NCI-H82 treated with DMSO at 0.1 percent for 48 hours (cell line): ENCODE measurements at regions not wholly inside any gene's neighbourhood (a gene's known extent, or its start where the extent isn't known, plus 50 kb on each side); places are given as distances from the start of the nearest gene placed in this dataset.

ENCODE experiments used
- DNase-seq: peaks from one replicate; lab custom pipeline; 2025; ENCODE audit not compliant: unreplicated experiment; lab: John Stamatoyannopoulos, UW

GRCh38 chr5:143511736-143512135 is 108.2 kb upstream of the NR3C1 start:
- no peak for DNase-seq

GRCh38 chr5:143509758-143510221 is 106.3 kb upstream of the NR3C1 start:
- DNase-seq: no peak

DNA sequence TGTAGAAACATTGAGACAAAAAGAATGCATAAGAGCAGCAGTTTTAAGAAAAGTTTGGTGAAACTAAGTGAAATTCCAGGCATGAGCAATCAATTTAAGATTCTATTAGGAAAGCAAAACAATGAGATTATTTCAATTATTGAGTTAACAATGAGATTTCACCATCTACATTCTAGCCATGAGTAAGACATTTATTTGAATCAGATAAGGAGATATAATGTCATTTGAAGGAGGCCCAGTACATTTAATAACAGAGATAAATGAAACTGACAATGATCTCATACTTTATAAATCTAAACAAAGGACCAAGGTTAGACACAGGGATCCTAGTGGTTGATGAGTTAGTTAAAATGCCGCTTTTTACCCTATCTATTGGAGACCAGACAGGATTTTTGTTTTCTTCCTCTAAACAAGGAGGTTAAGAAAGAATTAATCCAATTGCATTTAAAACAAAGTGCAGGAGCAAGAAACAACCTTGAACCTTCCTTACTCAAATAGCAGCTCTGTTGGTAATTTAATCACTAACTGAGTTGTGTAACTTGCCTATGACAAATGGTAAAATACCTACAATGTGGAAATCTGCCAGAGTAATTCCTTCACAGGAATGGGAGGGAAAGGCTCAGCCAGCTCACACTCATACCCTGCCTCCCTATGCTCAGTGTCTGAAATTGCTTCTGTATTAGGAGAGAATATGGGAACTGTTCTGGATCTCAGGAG is 103.5 kb upstream of the NR3C1 start:
- DNase-seq: no peak

DNA sequence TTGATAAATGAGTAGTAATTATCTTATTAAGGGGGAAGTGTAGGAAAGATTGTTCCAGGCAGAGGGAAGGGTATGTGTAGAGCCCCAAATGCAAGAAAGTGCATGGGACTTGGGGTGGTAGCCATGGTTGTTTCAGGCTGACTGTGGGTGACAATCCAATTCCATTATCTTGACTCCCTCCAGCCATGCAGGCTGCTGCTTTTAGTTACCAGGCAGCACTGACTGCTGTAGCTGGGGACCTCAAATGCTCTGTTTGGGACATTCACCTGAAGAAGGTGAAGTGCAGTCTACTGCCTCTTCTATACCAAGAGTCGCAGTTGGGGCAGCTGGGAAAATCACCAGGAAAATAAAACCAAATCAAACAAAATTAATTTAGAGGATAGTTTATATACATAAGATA is 102.4 kb upstream of the NR3C1 start:
- no peak for DNase-seq

DNA sequence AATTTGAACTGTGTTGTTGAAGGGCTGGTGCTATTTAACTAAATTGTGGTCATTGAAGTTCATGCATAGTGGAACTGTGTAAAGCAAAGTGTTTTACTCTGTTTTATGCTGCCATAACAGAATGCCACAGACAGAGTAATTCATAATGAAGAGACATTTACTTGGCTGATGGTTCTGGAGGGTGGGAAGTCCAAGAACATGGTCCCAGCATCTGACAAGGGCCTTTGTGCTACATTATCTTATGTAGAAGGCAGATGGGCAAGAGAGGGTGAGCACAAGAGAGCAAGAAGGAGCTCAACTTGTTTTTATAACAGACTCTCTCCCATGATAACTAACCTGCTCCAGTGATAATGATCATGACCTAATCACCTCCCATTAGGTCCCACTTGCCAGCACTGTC is 101.9 kb upstream of the NR3C1 start:
- no peak for DNase-seq

- no peak for DNase-seq
Observed at GRCh38 chr5:143501310-143502044, 98.0 kb upstream of the NR3C1 start.

- DNase-seq: no peak
Observed at GRCh38 chr5:143499480-143500114, 96.1 kb upstream of the NR3C1 start.

- no peak for DNase-seq
Observed at GRCh38 chr5:143498821-143499220, 95.3 kb upstream of the NR3C1 start.

DNA sequence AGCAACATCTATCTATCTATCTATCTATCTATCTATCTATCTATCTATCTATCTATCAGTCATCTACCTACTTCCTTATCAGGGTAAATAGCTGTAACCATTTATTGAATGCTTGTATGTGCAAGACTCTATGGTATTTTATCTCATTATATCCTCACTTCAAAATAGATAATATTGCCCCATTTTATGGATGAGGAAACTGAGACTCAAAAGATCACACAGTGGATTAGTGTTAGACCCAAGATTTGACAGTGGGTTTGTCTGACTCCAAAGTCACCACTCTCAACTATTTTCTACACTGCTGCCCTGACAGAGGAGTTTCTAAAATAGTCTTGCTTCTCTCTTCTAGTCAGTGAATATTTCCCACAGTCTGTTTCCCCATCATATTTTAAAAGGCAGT is 94.3 kb upstream of the NR3C1 start:
- DNase-seq: no peak

DNA sequence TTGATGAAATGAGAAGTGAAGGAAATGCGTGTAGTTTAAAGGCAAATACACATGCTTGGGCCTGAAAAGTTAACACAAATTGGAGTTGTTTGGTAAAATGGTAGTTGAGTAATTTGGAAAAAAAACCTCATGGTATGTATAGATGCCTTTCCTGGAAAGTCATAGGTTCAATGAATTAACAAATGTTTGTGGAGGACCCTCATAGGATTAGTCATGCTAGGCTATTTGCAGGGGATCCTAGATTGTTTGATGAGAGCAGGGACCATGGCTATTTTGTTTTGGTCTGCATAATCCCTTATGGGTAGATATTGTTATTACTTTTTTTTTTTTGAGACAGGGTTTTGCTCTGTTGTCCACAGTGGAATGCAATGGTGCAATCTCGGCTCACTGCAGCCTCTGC is 93.5 kb upstream of the NR3C1 start:
- DNase-seq: no peak

- no peak for DNase-seq
Observed at GRCh38 chr5:143495821-143496275, 92.4 kb upstream of the NR3C1 start.

DNA sequence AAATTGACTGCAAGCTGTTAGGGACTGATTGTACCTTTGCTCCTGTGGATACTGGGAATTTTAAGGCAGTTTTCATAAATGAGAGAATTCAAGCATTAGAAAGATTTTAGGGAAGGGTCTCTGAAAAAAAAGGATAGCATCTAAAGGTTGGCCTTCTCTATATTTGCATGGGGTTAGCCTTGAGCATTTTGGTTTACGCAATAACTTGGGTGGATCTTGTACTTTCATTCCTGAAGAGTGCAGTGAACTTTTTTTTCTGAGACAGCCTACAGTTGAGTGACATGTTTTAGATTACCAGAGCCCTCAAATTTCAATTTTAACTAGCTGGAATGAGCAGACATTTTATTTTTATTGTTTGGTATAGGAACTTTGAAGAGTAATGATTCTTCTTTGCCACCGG is 91.6 kb upstream of the NR3C1 start:
- DNase-seq: no peak

- DNase-seq: no peak
Observed at GRCh38 chr5:143494595-143494994, 91.1 kb upstream of the NR3C1 start.

DNA sequence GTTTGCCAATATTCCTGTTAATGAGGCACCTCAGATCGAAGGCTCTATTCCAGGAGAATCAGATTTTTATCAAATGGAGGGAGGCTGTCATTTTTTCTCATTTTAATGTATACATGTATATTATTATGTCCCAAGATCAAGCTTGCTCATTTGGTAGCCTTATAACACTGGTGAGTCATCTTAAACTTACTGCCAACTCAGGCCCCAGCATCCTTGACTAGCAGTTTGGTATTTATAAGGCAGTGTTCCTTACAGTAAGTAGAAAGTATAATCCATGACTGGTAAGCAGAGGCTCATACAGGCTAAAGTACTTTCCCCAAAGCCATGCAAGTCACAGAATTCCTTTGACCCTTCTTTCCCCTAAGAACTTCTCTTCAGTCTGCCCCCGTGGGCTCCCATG is 90.7 kb upstream of the NR3C1 start:
- DNase-seq: no peak

DNA sequence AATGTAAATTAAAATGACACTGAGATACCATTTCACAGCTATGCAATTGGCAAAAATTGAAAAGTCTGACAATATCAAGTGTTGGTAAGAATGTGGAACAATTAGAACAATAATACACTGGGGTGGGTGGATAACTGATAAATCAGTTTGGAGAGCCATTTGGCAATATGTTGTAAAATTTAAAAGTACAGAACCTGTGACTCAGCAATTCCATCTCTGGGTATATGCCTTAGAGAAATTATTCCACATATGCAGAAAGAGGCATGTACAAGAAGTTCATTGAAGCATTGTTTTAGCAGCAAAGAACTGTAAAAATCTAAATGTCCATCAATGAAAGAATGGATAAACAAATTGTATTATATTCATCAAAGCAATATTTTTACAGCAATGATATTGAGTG is 89.3 kb upstream of the NR3C1 start:
- no peak for DNase-seq

- no peak for DNase-seq
Observed at GRCh38 chr5:143491646-143492045, 88.2 kb upstream of the NR3C1 start.

GRCh38 chr5:143488381-143488780 is 84.9 kb upstream of the NR3C1 start:
- no peak for DNase-seq

- DNase-seq: no peak
Observed at GRCh38 chr5:143484601-143485000, 81.1 kb upstream of the NR3C1 start.

GRCh38 chr5:143481697-143482531 is 78.4 kb upstream of the NR3C1 start:
- peak; percentile 20 for DNase-seq

- DNase-seq: no peak
Observed at GRCh38 chr5:143480001-143480400, 76.5 kb upstream of the NR3C1 start.

GRCh38 chr5:143479394-143479793 is 75.9 kb upstream of the NR3C1 start:
- no peak for DNase-seq
